ENCODE measurements at regions not wholly inside any gene's neighbourhood (a gene's known extent, or its start where the extent isn't known, plus 50 kb on each side); places are given as distances from the start of the nearest gene placed in this dataset.
"Not testable (repeated sequence)": the region's sequence is repeated elsewhere in the genome, so short reads cannot be mapped to it uniquely, and the experiment has no call there.

DNA sequence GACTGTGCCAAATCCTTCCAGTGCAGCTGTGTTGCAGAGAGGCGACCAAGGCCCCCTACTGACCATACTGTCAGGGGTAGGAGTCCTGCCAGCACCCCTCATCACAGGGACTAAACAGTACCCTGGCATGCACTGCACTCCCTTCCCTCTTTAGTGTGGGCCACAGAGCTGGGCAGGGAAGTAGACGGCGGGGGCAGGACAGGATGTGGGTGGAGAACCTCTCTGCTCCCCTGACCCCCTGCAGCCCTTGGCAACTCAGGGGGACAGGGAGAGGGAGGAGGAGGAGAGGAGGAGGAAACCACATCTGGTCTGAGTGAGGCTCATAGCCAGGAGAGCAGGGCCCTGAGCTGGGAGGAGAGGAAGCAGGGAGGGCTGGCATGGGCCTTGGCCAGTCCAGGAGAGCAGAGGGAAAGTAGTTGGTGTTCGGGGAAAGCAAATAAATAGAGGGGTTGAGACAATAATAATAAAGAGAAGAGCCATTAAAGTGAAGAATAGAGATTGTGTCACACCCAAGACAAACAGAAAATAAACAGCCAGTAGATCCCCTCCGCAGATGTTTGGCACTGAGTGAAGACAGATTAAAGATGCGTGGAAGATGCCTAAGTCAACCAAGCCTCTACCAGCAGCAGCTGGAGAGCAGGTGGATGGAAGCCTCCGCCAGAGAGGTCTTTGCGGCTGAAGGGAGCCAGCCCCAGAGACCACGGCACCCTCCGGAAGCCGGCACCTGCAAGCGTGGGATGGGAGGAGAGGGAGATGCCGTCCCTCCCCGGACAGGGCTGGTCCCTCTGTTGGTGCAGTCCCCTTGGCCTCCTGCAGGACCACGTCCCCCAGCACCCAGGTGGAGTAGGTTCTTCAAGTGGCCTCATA lies 61.5 kb downstream of the RPUSD4 start:
- TF ChIP-seq POLR2A (IDR thresholded peaks at IDR 0.05) = no peak
- TF ChIP-seq, protein P1, sequence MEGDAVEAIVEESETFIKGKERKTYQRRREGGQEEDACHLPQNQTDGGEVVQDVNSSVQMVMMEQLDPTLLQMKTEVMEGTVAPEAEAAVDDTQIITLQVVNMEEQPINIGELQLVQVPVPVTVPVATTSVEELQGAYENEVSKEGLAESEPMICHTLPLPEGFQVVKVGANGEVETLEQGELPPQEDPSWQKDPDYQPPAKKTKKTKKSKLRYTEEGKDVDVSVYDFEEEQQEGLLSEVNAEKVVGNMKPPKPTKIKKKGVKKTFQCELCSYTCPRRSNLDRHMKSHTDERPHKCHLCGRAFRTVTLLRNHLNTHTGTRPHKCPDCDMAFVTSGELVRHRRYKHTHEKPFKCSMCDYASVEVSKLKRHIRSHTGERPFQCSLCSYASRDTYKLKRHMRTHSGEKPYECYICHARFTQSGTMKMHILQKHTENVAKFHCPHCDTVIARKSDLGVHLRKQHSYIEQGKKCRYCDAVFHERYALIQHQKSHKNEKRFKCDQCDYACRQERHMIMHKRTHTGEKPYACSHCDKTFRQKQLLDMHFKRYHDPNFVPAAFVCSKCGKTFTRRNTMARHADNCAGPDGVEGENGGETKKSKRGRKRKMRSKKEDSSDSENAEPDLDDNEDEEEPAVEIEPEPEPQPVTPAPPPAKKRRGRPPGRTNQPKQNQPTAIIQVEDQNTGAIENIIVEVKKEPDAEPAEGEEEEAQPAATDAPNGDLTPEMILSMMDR (IDR thresholded peaks at IDR 0.05) = no peak
- intact Hi-C loops (cut with DNase I; ENCODE audit: low total_unique reads) = no loop called here
- no peak overlapping the region for H3K4me3 ChIP-seq (ENCODE audit: low read depth, poor library complexity, severe bottlenecking)
- DNase-seq (ENCODE audit: low spot score in 2 of 2) = no peak
- WGBS, 2 donors = 80 to 84% methylated on average over 15 of the region's 15 CpGs

DNA sequence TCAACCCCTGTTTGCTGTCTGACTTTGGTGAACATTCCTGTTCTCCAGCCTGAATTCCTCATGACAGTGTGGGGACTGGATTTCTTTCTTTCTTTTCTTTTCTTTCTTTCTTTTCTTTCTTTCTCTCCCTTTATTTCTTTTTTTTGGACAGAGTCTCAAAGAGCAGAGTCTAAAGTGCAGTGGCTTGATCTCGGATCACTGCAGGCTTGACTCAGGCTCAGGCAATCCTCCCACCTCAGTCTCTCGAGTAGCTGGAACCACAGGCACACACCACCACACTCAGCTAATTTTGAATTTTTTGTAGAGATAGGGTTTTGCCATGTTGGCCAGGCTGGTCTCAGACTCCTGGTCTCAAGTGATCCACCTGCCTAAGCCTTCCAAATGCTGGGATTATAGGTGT lies 63.1 kb downstream of the RPUSD4 start:
- DNase-seq (ENCODE audit: low spot score in 2 of 2) = no peak
- H3K4me3 ChIP-seq (ENCODE audit: low read depth, poor library complexity, severe bottlenecking) = no peak overlapping the region
- 85 to 92% methylated on average over 2 of the region's 2 CpGs for WGBS, 2 donors
- no peak for TF ChIP-seq POLR2A (IDR thresholded peaks at IDR 0.05)
- TF ChIP-seq, protein P1 (IDR thresholded peaks at IDR 0.05) = no peak
- intact Hi-C loops (cut with DNase I; ENCODE audit: low total_unique reads) = no loop called here

DNA sequence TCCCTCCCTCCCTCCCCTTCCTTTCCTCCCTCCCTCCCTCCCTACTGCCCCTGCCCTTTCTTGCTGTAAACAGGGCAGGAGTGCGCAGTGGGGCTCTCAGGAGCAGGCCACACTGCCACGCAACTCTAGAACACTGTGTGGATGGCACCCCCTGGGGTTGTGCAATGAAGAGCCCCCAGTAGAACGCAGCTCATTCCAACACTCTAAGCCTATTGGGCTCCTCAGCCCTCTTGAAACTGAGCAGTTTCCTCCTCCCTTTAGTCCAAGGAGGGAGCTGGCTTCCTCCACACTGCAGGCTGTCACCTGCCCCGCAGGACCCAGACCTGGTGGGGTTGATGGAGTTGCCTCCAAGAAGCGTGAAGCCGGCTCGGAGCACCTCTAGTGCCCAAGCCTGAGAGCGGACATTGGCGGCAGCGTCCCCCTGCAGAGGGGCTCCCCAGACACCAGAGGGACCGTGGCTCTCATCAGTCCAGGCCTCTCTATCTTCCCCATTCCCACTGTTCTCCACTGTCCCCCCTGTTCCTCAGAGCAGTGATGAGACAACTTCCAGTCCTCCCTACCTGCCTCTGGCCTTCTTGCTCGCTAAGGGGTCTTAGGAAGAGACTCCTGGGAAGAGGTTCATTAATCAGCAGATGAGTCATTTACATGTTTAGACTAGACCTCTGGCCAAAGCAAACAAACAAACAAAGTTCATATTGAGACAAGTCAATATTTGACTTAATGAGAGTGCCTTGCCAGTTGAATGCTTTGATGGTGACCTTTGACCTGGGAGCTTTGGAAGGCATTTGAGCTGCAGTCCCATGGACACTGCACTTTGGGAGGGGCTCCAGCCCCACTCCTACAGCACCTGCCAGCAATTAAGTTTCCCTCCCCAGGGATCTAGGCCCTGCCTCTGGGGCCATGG lies 64.0 kb downstream of the RPUSD4 start:
- 93% methylated on average over 5 to 12 of the region's 12 CpGs for WGBS, 2 donors
- H3K4me3 ChIP-seq (ENCODE audit: low read depth, poor library complexity, severe bottlenecking) = no peak overlapping the region
- DNase-seq (ENCODE audit: low spot score in 2 of 2) = no peak
- intact Hi-C loops (cut with DNase I; ENCODE audit: low total_unique reads) = no loop called here
- TF ChIP-seq, protein P1 (IDR thresholded peaks at IDR 0.05) = no peak
- no peak for TF ChIP-seq POLR2A (IDR thresholded peaks at IDR 0.05)

DNA sequence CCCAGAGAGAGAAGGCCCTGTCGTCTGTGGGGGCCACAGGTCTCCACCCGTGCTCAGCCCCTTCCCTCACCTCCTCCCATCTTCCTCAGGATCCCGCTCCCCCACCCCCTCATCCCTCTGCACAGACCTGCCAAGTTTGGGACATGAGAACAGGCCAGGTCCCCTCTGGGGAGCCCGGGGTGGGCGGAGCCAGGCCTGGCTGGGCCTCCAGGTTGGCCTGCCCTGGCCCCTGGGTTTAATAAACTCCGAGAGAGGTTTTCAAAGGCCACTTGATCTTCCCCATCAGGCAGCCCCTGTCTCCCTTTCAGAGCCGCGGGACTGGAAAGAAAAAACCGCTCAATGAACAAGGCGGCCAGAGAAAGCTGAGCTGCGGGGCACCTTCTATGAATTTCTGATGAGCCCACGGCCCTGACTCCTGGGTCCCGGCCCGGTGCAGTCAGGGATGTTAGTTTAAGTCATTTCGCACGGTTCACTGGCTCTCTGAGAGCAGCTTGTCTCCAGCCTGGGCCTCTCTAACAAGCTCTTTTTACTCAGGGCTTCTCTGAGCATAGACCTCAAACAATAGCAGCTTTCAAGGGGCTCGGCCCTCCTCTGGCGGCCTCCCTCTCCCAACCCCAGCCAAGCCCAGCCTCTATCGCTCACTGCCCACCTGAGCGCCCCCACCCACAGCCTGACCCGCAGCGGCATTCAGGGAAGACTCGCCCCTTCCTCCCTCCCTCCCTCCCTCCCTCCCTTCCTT lies 64.8 kb downstream of the RPUSD4 start:
- DNase-seq (ENCODE audit: low spot score in 2 of 2) = no peak
- 59 to 68% methylated on average over 23 of the region's 23 CpGs for WGBS, 2 donors
- H3K4me3 ChIP-seq (ENCODE audit: low read depth, poor library complexity, severe bottlenecking) = no peak overlapping the region
- no peak for TF ChIP-seq POLR2A (IDR thresholded peaks at IDR 0.05)
- TF ChIP-seq, protein P1 (IDR thresholded peaks at IDR 0.05) = no peak
- intact Hi-C loops (cut with DNase I; ENCODE audit: low total_unique reads) = no loop called here

DNA sequence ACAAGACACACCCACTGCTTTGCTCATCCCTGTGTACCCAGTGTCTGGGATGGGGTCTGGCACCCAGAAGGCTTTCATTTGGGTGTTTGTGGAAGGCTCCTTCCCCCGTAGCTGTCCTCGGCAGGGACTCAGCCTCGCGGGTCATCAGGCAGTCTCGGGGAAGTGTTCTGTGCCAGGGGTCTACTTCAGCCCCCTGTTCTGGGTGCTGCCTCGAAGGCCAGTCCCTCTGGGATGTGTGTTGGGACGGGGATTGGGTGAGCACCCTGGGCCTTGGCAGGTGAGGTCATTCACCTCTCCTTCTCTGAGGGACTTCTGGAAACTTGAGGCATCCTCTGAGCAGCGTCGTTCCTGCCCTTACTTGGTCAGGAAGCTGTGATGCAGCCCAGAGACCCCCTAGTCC lies 65.5 kb downstream of the RPUSD4 start:
- intact Hi-C loops (cut with DNase I; ENCODE audit: low total_unique reads) = no loop called here
- WGBS, 2 donors = 84 to 87% methylated on average over 9 of the region's 9 CpGs

DNA sequence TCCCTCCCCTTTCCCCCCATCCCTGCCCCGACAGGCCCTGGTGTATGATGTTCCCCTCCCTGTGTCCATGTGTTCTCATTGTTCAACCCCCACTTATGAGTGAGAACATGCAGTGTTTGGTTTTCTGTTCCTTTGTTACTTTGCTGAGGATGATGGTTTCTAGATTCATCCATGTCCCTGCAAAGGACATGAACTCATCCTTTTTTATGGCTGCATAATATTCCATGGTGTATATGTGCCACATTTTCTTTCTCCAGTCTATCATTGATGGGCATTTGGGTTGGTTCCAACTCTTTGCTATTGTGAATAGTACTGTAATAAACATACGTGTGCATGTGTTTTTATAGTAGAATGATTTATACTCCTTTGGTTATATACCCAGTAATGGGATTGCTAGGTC lies 68.0 kb downstream of the RPUSD4 start:
- WGBS, 2 donors = 76 to 82% methylated on average over 2 of the region's 2 CpGs
- H3K4me3 ChIP-seq (ENCODE audit: low read depth, poor library complexity, severe bottlenecking); DNase-seq (ENCODE audit: low spot score in 2 of 2); intact Hi-C loops (cut with DNase I; ENCODE audit: low total_unique reads): not testable (repeated sequence)

More for the DNA sequence above, 65.5 kb downstream of the RPUSD4 start:
- no peak overlapping the region for H3K4me3 ChIP-seq (ENCODE audit: low read depth, poor library complexity, severe bottlenecking)
- no peak for DNase-seq (ENCODE audit: low spot score in 2 of 2)
- TF ChIP-seq POLR2A (IDR thresholded peaks at IDR 0.05) = no peak
- TF ChIP-seq, protein P1 (IDR thresholded peaks at IDR 0.05) = no peak

All from lower leg skin (tissue), 4 donors.